ENCODE measurements at regions not wholly inside any gene's neighbourhood (a gene's known extent, or its start where the extent isn't known, plus 50 kb on each side); places are given as distances from the start of the nearest gene placed in this dataset.
"Not testable (repeated sequence)": the region's sequence is repeated elsewhere in the genome, so short reads cannot be mapped to it uniquely, and the experiment has no call there.

DNA sequence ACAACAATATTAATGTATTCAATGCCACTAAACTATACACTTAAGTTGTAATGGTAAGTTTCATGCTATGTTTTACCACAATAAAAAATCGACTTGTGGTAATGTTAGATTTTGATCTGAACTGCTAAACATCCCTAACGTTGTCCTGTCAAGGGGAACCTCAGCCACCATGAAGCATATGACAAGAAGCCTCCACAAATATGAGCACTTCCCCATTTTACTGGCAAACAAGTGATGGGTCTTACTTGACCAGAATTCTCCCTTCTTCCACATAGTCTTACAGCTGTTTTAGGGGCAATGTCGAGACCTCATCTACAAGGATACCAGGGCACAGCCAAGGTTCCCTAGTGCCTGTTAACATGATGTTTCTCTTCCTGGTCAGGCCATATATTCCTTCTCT is 124.2 kb upstream of the ABI3BP start:
- no peaks in the 10 kb centered on the region for H3K4me1 ChIP-seq (ENCODE audit: low read length)
- H3K4me3 ChIP-seq (ENCODE audit: low read length) = no peak overlapping the region
- DNase-seq = no peak
- no peaks in the 10 kb centered on the region for H3K79me2 ChIP-seq (ENCODE audit: low read length)
- no peaks in the 10 kb centered on the region for H3K27me3 ChIP-seq (replicated peaks; ENCODE audit: insufficient read depth, low read length)
- H3K27ac ChIP-seq (ENCODE audit: low read length) = no peak overlapping the region
- no peak overlapping the region for H2AFZ ChIP-seq (ENCODE audit: low read length)
- H3K9ac ChIP-seq (ENCODE audit: low read length) = no peak overlapping the region
- H4K20me1 ChIP-seq (ENCODE audit: insufficient read depth, low read length) = no peaks in the 10 kb centered on the region
- no peak overlapping the region for H3K4me2 ChIP-seq (ENCODE audit: low read depth, low read length)
- no peak for TF ChIP-seq EZH2 (optimal IDR thresholded peaks at IDR 0.05; ENCODE audit: low read depth, low read length)
- no peak for TF ChIP-seq EZH2phosphoT487 (IDR thresholded peaks at IDR 0.05; ENCODE audit: low read length)
- TF ChIP-seq, protein P1, sequence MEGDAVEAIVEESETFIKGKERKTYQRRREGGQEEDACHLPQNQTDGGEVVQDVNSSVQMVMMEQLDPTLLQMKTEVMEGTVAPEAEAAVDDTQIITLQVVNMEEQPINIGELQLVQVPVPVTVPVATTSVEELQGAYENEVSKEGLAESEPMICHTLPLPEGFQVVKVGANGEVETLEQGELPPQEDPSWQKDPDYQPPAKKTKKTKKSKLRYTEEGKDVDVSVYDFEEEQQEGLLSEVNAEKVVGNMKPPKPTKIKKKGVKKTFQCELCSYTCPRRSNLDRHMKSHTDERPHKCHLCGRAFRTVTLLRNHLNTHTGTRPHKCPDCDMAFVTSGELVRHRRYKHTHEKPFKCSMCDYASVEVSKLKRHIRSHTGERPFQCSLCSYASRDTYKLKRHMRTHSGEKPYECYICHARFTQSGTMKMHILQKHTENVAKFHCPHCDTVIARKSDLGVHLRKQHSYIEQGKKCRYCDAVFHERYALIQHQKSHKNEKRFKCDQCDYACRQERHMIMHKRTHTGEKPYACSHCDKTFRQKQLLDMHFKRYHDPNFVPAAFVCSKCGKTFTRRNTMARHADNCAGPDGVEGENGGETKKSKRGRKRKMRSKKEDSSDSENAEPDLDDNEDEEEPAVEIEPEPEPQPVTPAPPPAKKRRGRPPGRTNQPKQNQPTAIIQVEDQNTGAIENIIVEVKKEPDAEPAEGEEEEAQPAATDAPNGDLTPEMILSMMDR (IDR thresholded peaks at IDR 0.05; ENCODE audit: low read length) = no peak
- no peaks in the 10 kb centered on the region for H3K36me3 ChIP-seq (replicated peaks; ENCODE audit: insufficient read depth, low read length)
- no peaks in the 10 kb centered on the region for H3F3A ChIP-seq (ENCODE audit: insufficient read depth, low read length)
- no peaks in the 10 kb centered on the region for H3K9me3 ChIP-seq (replicated peaks; ENCODE audit: insufficient read depth, low read length)
- no peaks in the 10 kb centered on the region for H3K9me2 ChIP-seq (replicated peaks; ENCODE audit: insufficient read depth, low read length)

DNA sequence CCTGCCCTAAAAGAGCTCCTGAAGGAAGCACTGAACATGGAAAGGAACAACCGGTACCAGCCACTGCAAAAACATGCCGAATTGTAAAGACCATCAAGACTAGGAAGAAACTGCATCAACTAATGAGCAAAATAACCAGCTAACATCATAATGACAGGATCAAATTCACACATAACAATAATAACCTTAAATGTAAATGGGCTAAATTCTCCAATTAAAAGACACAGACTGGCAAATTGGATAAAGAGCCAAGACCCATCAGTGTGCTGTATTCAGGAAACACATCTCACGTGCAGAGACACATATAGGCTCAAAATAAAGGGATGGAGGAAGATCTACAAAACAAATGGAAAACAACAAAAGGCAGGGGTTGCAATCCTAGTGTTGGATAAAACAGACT is 117.1 kb upstream of the ABI3BP start:
- not testable (repeated sequence) for H3K36me3 ChIP-seq (replicated peaks; ENCODE audit: insufficient read depth, low read length); H3K27ac ChIP-seq (ENCODE audit: low read length); H3K9ac ChIP-seq (ENCODE audit: low read length); H3F3A ChIP-seq (ENCODE audit: insufficient read depth, low read length); DNase-seq; H3K9me3 ChIP-seq (replicated peaks; ENCODE audit: insufficient read depth, low read length); H3K4me3 ChIP-seq (ENCODE audit: low read length); H4K20me1 ChIP-seq (ENCODE audit: insufficient read depth, low read length); H3K27me3 ChIP-seq (replicated peaks; ENCODE audit: insufficient read depth, low read length); H3K9me2 ChIP-seq (replicated peaks; ENCODE audit: insufficient read depth, low read length); H3K79me2 ChIP-seq (ENCODE audit: low read length); H3K4me2 ChIP-seq (ENCODE audit: low read depth, low read length); H2AFZ ChIP-seq (ENCODE audit: low read length); H3K4me1 ChIP-seq (ENCODE audit: low read length)

DNA sequence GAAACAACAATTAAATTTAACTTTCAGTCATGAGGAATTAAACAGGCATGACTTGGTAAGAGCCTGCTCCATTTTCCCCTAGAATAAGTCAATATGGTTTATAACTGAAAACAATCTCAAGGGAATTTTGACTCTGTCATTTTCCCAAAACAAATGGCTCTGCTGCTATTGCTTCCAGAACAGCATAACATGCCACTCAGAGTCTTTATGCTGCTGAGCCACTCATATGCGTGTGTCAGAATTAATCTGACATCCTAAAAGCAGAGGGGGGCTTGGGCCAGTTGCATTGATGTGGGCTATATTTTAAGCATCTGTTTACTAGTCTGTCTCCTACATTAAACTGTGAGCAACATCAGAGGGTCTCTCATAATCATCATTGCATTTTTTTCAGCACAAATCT is 111.1 kb upstream of the ABI3BP start:
- no peak for TF ChIP-seq EZH2 (optimal IDR thresholded peaks at IDR 0.05; ENCODE audit: low read depth, low read length)
- TF ChIP-seq, protein P1 (IDR thresholded peaks at IDR 0.05; ENCODE audit: low read length) = no peak
- no peak for TF ChIP-seq EZH2phosphoT487 (IDR thresholded peaks at IDR 0.05; ENCODE audit: low read length)

DNA sequence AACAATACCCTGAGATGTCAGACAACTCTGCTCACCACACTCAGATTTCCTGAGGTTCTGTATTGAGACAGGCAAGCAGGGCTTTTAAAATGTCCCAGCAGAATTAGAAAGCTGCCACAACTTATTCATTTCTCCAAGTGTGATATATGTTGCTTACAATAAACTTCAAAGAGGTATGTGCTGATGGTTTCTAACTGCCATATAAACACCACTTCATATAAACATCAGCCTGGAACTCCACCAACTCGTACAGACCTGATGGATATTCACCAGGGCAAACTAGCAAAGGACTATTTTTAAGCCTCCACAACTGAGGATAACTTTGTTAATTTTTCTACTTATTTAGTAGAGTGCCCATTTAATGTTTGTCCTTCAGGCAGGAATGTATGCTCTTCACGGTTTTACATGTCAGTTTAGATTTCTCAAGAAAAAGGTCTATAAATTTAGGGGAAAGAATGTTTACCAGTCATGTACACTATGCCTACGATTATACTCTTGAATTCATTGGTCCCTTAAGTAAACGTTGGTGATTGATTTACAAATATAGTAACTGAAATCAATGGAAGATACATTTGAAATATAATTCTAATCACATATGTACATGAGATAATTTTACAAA is 109.6 kb upstream of the ABI3BP start:
- Histone ChIP-seq H3K36me3 (replicated peaks; ENCODE audit: insufficient read depth, low read length) (no peaks in the 10 kb centered on the region), H4K20me1 (ENCODE audit: insufficient read depth, low read length) (no peaks in the 10 kb centered on the region), H3K4me3 (ENCODE audit: low read length) (no peak overlapping the region), H3K9ac (ENCODE audit: low read length) (no peak overlapping the region), H3F3A (ENCODE audit: insufficient read depth, low read length) (peaks cover 11% of the 10 kb centered on the region), H3K9me3 (replicated peaks; ENCODE audit: insufficient read depth, low read length) (no peaks in the 10 kb centered on the region), H3K79me2 (ENCODE audit: low read length) (no peaks in the 10 kb centered on the region), H3K4me2 (ENCODE audit: low read depth, low read length) (no peak overlapping the region), H3K27ac (ENCODE audit: low read length) (no peak overlapping the region), H3K27me3 (replicated peaks; ENCODE audit: insufficient read depth, low read length) (no peaks in the 10 kb centered on the region), H2AFZ (ENCODE audit: low read length) (no peak overlapping the region), H3K9me2 (replicated peaks; ENCODE audit: insufficient read depth, low read length) (no peaks in the 10 kb centered on the region), H3K4me1 (ENCODE audit: low read length) (peaks cover 22% of the 10 kb centered on the region)
- TF ChIP-seq, protein P1 (IDR thresholded peaks at IDR 0.05; ENCODE audit: low read length) = no peak
- TF ChIP-seq EZH2phosphoT487 (IDR thresholded peaks at IDR 0.05; ENCODE audit: low read length) (no peak), EZH2 (optimal IDR thresholded peaks at IDR 0.05; ENCODE audit: low read depth, low read length) (no peak)
- no peak for DNase-seq

More for the DNA sequence above, 111.1 kb upstream of the ABI3BP start:
- Histone ChIP-seq H3K27me3 (replicated peaks; ENCODE audit: insufficient read depth, low read length) (no peaks in the 10 kb centered on the region), H3K9me3 (replicated peaks; ENCODE audit: insufficient read depth, low read length) (no peaks in the 10 kb centered on the region), H3F3A (ENCODE audit: insufficient read depth, low read length) (peaks cover 11% of the 10 kb centered on the region), H4K20me1 (ENCODE audit: insufficient read depth, low read length) (no peaks in the 10 kb centered on the region), H3K4me3 (ENCODE audit: low read length) (no peak overlapping the region), H3K27ac (ENCODE audit: low read length) (no peak overlapping the region), H3K4me1 (ENCODE audit: low read length) (peaks cover 19% of the 10 kb centered on the region), H3K4me2 (ENCODE audit: low read depth, low read length) (no peak overlapping the region), H3K9me2 (replicated peaks; ENCODE audit: insufficient read depth, low read length) (no peaks in the 10 kb centered on the region), H3K9ac (ENCODE audit: low read length) (no peak overlapping the region), H2AFZ (ENCODE audit: low read length) (no peak overlapping the region), H3K79me2 (ENCODE audit: low read length) (no peaks in the 10 kb centered on the region), H3K36me3 (replicated peaks; ENCODE audit: insufficient read depth, low read length) (no peaks in the 10 kb centered on the region)
- no peak for DNase-seq

Measured in MM.1S (cell line).